Nephron progenitor cell (in vitro differentiated cells): ENCODE measurements at regions not wholly inside any gene's neighbourhood (a gene's known extent, or its start where the extent isn't known, plus 50 kb on each side); places are given as distances from the start of the nearest gene placed in this dataset.

Experiments
- DNase-seq: peaks from one replicate; pipeline ENCODE4 v3.0.0; 2021
- H3K27ac Mint-ChIP-seq: 2 replicates; pipeline ENCODE4 v1.8.0; 2021; ENCODE audit warnings: mild to moderate bottlenecking, moderate library complexity, mixed read lengths
- H3K27me3 Mint-ChIP-seq: 2 replicates; pipeline ENCODE4 v1.8.0; 2021; ENCODE audit warnings: mild to moderate bottlenecking, low read depth, mixed read lengths; ENCODE audit not compliant: poor library complexity
- H3K36me3 Mint-ChIP-seq: 2 replicates; pipeline ENCODE4 v1.8.0; 2021; ENCODE audit warnings: low read depth, mixed read lengths
- H3K4me1 Mint-ChIP-seq: 2 replicates; pipeline ENCODE4 v1.8.0; 2021; ENCODE audit warnings: mixed read lengths
- H3K4me3 Mint-ChIP-seq: 2 replicates; pipeline ENCODE4 v1.8.0; 2021; ENCODE audit warnings: mild to moderate bottlenecking, moderate library complexity, mixed read lengths
- H3K9me3 Mint-ChIP-seq: 2 replicates; pipeline ENCODE4 v1.8.0; 2021; ENCODE audit warnings: mild to moderate bottlenecking, moderate library complexity, mixed read lengths
- TF ChIP-seq, protein P1 (sequence below): fragments of 200-600 bp; sonication (generic); IDR thresholded peaks from 2 replicates; pipeline ENCODE4 v1.5.0; 2021; ENCODE audit warnings: antibody characterized with exemption

DNA sequence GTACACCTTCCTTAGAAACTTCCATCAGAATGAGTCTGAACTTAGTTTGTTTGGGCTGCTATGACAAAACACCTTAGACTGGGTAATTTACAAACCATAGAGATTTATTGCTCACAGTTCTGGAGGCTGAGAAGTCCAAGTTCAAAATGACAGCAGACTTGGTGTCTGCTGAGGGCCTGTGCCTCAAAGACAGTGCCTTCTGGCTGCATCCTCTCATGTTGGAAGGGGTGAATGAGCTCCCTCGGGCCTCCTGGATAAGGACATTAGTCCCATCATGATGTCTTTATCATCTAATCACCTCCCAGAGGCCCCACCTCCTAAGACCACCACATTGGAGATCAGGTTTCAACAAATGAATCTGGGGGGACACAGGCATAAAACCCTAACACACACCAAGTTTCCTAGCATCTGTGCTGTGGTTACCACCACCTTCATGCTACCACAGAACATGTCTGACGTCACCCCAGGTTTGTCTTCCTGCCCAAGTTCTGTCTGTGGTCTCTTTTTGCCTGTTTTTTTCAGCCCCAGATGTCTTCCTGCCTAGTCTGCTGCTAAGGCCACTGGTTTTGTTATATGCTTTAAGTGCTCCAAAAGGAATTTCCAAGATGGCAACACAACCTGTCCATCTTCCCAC, 150.9 kb upstream of the COBL start:
- Mint-ChIP-seq H3K27me3 (peaks cover 29% of the 10 kb centered on the region), H3K27ac (no peak overlapping the region), H3K9me3 (no peaks in the 10 kb centered on the region), H3K36me3 (no peaks in the 10 kb centered on the region), H3K4me1 (peaks cover 22% of the 10 kb centered on the region), H3K4me3 (no peak overlapping the region)
- TF ChIP-seq, protein P1, sequence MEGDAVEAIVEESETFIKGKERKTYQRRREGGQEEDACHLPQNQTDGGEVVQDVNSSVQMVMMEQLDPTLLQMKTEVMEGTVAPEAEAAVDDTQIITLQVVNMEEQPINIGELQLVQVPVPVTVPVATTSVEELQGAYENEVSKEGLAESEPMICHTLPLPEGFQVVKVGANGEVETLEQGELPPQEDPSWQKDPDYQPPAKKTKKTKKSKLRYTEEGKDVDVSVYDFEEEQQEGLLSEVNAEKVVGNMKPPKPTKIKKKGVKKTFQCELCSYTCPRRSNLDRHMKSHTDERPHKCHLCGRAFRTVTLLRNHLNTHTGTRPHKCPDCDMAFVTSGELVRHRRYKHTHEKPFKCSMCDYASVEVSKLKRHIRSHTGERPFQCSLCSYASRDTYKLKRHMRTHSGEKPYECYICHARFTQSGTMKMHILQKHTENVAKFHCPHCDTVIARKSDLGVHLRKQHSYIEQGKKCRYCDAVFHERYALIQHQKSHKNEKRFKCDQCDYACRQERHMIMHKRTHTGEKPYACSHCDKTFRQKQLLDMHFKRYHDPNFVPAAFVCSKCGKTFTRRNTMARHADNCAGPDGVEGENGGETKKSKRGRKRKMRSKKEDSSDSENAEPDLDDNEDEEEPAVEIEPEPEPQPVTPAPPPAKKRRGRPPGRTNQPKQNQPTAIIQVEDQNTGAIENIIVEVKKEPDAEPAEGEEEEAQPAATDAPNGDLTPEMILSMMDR, result no peak
- DNase-seq, result no peak

DNA sequence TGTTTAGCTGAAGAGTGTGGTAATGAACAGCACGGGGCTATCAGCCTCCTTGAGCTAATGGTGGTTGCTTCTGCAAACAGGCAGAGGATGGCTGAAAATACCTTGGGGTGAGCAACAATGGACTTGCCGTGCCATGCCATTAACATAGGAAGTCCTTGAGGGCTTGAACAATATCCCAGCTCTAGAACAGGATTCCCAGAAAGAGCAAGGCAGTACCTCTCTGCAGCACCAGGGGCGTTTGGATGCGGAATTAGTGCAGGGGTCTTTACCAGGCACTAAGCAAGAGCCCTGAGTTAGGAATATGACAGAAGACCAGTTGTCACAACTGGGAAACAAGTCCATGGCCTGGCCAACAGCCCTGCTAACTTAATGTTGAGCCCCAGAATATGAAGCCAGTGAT, 143.2 kb upstream of the COBL start:
- no peaks in the 10 kb centered on the region for H3K9me3 Mint-ChIP-seq
- H3K4me1 Mint-ChIP-seq, result peaks cover 23% of the 10 kb centered on the region
- DNase-seq, result no peak
- H3K4me3 Mint-ChIP-seq, result no peak overlapping the region
- no peaks in the 10 kb centered on the region for H3K36me3 Mint-ChIP-seq
- no peak overlapping the region for H3K27ac Mint-ChIP-seq
- H3K27me3 Mint-ChIP-seq, result peaks cover 6% of the 10 kb centered on the region
- TF ChIP-seq, protein P1, result no peak

DNA sequence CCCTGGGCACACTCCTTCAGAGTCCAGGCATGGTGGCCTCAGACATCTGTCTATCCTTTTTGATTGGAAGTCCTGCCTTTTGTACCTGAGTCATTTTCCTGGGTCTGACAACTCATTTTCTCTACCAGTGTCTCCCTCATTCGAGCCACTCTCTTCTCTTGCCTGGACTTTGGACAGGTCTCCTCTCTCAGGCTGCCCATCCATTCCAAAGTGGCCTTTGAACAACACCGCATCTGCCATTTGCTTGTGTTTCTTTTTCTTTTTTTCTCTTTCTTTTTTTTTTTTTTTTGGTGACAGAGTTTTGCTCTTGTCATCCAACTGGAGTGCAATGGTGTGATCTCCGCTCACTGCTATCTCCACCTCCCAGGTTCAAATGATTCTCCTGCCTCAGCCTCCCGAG, 142.1 kb upstream of the COBL start:
- Mint-ChIP-seq H3K36me3 (no peaks in the 10 kb centered on the region), H3K9me3 (no peaks in the 10 kb centered on the region), H3K27ac (no peak overlapping the region), H3K4me3 (no peak overlapping the region), H3K4me1 (peaks cover 29% of the 10 kb centered on the region), H3K27me3 (peaks cover 6% of the 10 kb centered on the region)
- TF ChIP-seq, protein P1, result no peak
- no peak for DNase-seq

DNA sequence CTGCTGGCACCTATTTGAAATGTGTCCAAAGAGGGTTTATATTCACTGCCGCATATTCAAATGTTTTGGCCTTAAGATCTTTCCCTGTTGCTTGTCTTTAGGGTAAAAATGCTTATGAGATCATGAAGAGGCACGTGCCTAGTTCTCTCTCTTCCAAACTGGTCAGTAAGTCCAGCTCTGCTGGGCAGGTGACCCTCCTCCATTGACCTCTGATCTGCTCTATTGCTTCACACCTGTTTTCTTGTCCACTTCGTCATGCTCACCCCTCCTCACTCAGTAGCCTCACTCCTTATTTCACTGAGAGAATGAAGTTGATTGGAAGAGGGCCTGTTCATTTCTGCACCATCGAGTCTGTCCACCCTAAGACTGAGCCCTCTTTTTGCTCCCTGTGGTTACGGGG, 140.5 kb upstream of the COBL start:
- H3K9me3 Mint-ChIP-seq, result no peaks in the 10 kb centered on the region
- DNase-seq, result no peak
- TF ChIP-seq, protein P1, result no peak
- H3K36me3 Mint-ChIP-seq, result no peaks in the 10 kb centered on the region
- H3K4me3 Mint-ChIP-seq, result no peak overlapping the region
- H3K27me3 Mint-ChIP-seq, result peaks cover 6% of the 10 kb centered on the region
- H3K27ac Mint-ChIP-seq, result no peak overlapping the region
- peaks cover 43% of the 10 kb centered on the region for H3K4me1 Mint-ChIP-seq

DNA sequence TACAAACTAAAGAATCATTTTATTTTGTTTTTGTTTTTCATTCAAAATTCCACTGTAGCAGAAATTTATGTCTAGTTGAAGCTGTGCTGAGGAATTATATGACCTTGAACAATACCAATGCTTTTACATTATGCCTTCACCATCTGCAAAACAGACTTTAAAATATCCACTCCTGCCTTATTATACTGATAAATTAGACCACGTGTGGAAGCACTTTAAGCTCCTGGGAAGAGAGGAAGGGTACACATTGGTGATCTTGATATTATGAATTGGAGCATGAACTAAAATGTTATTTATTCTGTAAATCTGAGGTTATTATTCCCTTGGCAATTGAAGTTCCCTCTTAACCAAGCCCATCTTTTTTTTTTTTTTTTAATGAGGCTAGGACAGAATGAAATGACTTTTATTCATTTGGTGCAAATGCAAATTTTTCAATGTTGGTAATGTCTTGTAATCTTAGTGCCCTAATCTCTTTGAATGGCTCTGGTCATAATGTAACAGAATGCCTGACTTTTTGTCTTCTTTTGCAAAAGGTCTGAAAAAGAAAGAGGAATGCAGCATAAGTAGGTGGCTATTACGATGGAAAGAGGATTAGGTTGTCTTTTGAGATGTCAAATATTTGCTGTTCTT, 139.9 kb upstream of the COBL start:
- Mint-ChIP-seq H3K9me3 (no peaks in the 10 kb centered on the region), H3K27me3 (peaks cover 6% of the 10 kb centered on the region), H3K36me3 (no peaks in the 10 kb centered on the region), H3K4me3 (no peak overlapping the region), H3K27ac (no peak overlapping the region), H3K4me1 (peaks cover 43% of the 10 kb centered on the region)
- no peak for DNase-seq
- TF ChIP-seq, protein P1, result no peak

DNA sequence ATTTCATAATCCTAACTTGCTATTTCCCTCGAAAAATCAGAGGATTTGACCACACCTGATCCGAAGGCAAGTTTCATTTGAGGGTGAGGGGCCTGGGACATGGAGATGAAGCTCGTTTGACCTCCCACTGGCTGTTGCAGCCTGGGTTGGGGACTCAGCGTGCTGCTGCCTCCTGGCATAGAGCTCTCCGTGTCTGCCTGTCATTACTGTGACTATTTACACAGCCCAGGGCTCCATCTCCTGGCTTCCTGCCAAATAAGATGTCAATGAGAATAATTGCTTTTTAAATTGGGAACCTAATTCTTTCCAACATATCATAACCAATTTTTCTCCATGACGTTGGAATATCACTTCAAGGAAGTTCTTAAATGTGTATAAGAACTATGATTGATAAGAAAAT, 139.3 kb upstream of the COBL start:
- H3K9me3 Mint-ChIP-seq, result no peaks in the 10 kb centered on the region
- DNase-seq, result no peak
- no peaks in the 10 kb centered on the region for H3K36me3 Mint-ChIP-seq
- peaks cover 9% of the 10 kb centered on the region for H3K27me3 Mint-ChIP-seq
- no peak overlapping the region for H3K4me3 Mint-ChIP-seq
- peaks cover 43% of the 10 kb centered on the region for H3K4me1 Mint-ChIP-seq
- H3K27ac Mint-ChIP-seq, result no peak overlapping the region
- TF ChIP-seq, protein P1, result no peak
